ENCODE measurements at regions not wholly inside any gene's neighbourhood (a gene's known extent, or its start where the extent isn't known, plus 50 kb on each side); places are given as distances from the start of the nearest gene placed in this dataset.

DNA sequence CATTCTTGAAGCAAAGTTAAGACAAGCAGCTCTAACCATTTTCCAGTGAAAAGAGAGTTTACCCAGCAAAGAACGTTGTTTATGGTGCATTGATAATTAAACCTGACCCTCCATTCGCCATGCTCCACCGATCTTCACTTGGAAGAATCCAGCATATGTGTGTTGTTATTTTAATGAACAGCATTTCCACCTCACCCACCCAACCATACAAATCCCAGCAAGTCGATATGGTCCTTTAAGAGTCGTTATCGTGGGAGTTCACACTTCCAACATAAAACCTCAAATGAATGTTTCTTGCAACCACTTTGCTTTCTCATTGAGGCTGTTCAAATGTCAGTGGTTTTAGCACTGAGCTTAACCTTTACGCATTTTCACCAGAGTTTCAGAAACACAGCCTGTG, 147.4 kb upstream of the LDB2 start:
- Histone ChIP-seq H3K4me1 (no peaks in the 10 kb centered on the region), H3K27ac (no peak overlapping the region), H3K9me3 (no peaks in the 10 kb centered on the region), H3K36me3 (no peaks in the 10 kb centered on the region), H3K4me3 (no peak overlapping the region), H3K27me3 (no peaks in the 10 kb centered on the region)
- DNase-seq (ENCODE audit: low spot score in 2 of 2), result no peak
- TF ChIP-seq POLR2AphosphoS5 (IDR thresholded peaks at IDR 0.05), result no peak
- no peak for TF ChIP-seq CTCF (IDR thresholded peaks at IDR 0.05)
- TF ChIP-seq POLR2A (IDR thresholded peaks at IDR 0.05), result no peak
- intact Hi-C loops (cut with DNase I; ENCODE audit: low total_unique reads), result no loop called here

DNA sequence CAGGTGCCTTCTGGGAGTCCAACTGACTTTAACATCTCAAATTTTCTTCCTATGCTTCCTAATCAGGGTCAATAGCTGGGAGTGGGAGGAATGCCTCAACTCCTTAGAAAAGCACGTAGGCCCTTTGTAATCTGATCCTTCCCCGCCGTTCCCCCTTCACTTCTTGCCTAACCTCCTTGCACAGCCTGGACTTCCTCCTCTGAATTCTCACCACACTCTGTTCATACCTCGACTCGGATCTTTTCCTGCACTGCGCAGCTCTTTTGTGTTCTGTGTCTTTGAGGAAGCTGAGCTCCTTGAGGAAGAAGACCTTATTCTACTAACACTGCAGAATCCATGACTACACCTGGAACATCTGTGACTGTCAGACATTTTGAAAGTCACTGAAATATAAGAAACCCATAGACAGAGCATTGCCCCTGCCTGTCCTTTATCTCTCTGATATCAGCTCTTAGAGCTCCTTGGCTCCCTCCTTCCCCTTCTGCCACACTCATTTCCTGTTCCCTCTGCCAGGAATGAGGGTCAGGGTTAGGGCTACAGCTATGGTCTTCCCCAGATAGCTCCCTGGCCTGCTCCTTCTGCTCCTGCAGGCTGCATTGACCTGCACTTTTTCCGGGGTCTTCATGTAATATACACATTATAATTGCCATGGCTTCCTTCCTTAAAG, 140.2 kb upstream of the LDB2 start:
- Histone ChIP-seq H3K27me3 (no peaks in the 10 kb centered on the region), H3K4me1 (no peaks in the 10 kb centered on the region), H3K27ac (no peak overlapping the region), H3K4me3 (no peak overlapping the region), H3K36me3 (no peaks in the 10 kb centered on the region), H3K9me3 (no peaks in the 10 kb centered on the region)
- TF ChIP-seq POLR2A (IDR thresholded peaks at IDR 0.05) (no peak), CTCF (IDR thresholded peaks at IDR 0.05) (no peak), POLR2AphosphoS5 (IDR thresholded peaks at IDR 0.05) (no peak)
- DNase-seq (ENCODE audit: low spot score in 2 of 2), result no peak
- intact Hi-C loops (cut with DNase I; ENCODE audit: low total_unique reads), result no loop called here

- no peak for DNase-seq (ENCODE audit: low spot score in 2 of 2)
These were observed 135.3 kb upstream of the LDB2 start for GRCh38 chr4:17033768-17034181.

GRCh38 chr4:17033025-17033767, 134.8 kb upstream of the LDB2 start:
- Histone ChIP-seq H3K4me3 (no peak overlapping the region), H3K27ac (no peak overlapping the region), H3K9me3 (no peaks in the 10 kb centered on the region), H3K27me3 (no peaks in the 10 kb centered on the region), H3K36me3 (no peaks in the 10 kb centered on the region), H3K4me1 (no peaks in the 10 kb centered on the region)
- intact Hi-C loops (cut with DNase I; ENCODE audit: low total_unique reads), result no loop called here
- TF ChIP-seq POLR2A (IDR thresholded peaks at IDR 0.05), result no peak
- no peak for TF ChIP-seq CTCF (IDR thresholded peaks at IDR 0.05)
- TF ChIP-seq POLR2AphosphoS5 (IDR thresholded peaks at IDR 0.05), result no peak
- no peak for DNase-seq (ENCODE audit: low spot score in 2 of 2)

More at GRCh38 chr4:17033768-17034181, 135.3 kb upstream of the LDB2 start:
- no peak overlapping the region for H3K4me3 ChIP-seq
- no peak overlapping the region for H3K27ac ChIP-seq
- H3K27me3 ChIP-seq, result no peaks in the 10 kb centered on the region
- intact Hi-C loops (cut with DNase I; ENCODE audit: low total_unique reads), result no loop called here
- H3K4me1 ChIP-seq, result no peaks in the 10 kb centered on the region
- no peaks in the 10 kb centered on the region for H3K36me3 ChIP-seq
- TF ChIP-seq POLR2A (IDR thresholded peaks at IDR 0.05), result no peak
- no peak for TF ChIP-seq CTCF (IDR thresholded peaks at IDR 0.05)
- no peak for TF ChIP-seq POLR2AphosphoS5 (IDR thresholded peaks at IDR 0.05)
- H3K9me3 ChIP-seq, result no peaks in the 10 kb centered on the region

DNA sequence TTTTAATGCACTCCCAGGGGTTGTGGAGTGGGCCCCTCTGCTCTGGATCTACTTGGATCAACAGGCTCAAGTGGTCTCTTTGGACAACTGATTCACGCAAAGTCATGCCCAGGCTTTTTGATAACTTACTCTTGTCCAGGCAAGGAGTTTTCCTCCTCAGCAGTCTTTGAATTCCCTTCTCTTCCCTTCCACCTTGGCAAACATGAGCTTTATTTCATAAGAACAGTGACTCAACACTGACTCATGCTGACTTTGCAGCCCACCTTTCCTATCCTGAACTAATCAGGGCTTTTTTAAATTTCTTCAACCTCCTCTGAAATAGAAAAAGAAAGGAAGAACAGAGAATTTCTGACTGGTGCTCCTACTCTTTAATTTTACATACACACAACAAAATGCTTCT, 132.1 kb upstream of the LDB2 start:
- Histone ChIP-seq H3K27ac (no peak overlapping the region), H3K36me3 (no peaks in the 10 kb centered on the region), H3K9me3 (no peaks in the 10 kb centered on the region), H3K27me3 (no peaks in the 10 kb centered on the region), H3K4me1 (no peaks in the 10 kb centered on the region), H3K4me3 (no peak overlapping the region)
- intact Hi-C loops (cut with DNase I; ENCODE audit: low total_unique reads), result no loop called here
- no peak for DNase-seq (ENCODE audit: low spot score in 2 of 2)
- TF ChIP-seq CTCF (IDR thresholded peaks at IDR 0.05) (no peak), POLR2A (IDR thresholded peaks at IDR 0.05) (no peak), POLR2AphosphoS5 (IDR thresholded peaks at IDR 0.05) (no peak)

Data from breast epithelium (tissue), 4 donors.